Central memory CD4-positive, alpha-beta T cell (primary cell): ENCODE measurements at regions not wholly inside any gene's neighbourhood (a gene's known extent, or its start where the extent isn't known, plus 50 kb on each side); places are given as distances from the start of the nearest gene placed in this dataset.

Experiments used
- DNase-seq: peaks from one replicate; pipeline ENCODE4 v3.0.0; 2022

DNA sequence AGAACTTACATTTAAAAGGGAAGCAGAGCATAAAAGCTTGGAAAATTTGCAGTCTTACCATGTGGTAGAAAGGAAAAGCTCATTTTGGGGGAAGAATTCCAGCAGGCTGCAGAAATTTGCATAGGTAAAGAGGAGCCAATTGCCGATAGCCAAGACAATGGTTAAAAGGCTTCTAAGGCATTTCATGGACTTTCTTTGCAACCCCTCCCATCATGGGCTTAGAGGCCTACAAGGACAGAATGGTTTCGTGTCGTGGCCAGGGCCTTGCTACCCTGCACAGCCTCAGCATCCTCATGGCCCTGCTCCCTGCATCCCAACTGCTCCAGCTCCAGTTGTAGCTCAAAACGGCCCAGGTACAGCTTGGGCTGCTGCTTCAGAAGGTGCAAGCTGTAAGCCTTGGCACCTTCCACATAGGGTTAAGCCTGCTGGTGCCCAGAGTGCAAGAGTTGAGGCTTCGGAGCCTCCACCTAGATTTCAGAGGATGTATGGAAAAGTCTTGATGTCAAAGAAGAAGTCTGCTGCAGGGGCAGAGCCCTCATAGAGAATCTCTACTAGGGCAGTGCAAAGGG lies 420.3 kb downstream of the PCDH17 start:
- no peak for DNase-seq

DNA sequence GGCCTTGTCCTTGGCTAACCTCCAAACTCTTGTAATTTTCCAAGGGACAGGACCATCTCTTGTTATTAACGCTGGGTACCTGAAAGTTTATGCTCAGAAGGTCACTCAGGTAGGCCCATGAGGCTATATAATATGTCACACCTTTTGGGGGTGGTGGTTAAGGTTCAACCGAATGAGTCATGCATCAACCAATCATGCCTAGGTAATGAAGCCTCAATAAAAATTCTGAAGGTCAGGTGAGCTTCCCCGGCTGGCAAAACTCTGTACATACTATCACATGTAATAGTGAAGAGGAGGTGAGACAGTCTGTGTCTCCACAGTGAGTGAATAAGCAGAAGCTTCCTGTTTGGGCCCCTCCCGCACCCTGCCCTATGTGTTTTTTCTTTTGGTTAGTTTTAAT lies 424.9 kb downstream of the PCDH17 start:
- DNase-seq = no peak

DNA sequence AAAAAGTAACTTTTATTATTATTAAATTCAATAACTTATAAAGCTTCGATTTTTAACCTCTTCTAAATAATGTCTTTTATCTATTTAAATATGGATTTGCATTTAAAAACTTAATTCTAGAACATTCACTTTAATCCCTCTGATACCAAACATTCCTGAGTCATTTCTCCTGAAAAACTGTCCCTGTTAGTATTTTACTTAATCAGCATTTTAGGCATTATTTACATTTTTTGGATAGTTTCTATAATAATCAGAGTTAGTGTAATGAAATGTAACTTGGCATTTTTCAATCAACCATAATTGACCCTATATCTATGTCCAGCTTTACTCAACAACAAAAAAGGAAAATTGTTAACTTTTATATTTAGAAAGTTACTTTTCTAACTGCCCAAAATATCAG lies 428.1 kb downstream of the PCDH17 start:
- no peak for DNase-seq

DNA sequence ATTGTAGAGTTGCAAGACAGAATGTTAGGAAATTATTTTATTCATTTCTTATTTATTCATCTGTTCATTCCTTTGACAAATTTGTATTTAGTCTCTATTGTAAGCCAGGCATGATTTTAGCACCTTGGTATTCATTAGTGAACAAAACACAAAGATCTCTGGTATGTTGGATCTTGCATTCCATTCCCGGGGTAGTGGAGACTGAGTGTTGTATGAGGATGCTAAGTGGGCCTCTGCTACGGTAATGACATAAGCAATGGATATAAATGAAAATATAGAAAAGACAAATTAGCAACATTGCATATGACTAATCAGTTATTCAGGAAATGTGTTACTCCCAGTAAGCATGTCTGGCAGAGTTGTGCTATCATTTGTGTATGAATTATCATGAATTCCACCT lies 449.3 kb downstream of the PCDH17 start:
- DNase-seq = no peak

DNA sequence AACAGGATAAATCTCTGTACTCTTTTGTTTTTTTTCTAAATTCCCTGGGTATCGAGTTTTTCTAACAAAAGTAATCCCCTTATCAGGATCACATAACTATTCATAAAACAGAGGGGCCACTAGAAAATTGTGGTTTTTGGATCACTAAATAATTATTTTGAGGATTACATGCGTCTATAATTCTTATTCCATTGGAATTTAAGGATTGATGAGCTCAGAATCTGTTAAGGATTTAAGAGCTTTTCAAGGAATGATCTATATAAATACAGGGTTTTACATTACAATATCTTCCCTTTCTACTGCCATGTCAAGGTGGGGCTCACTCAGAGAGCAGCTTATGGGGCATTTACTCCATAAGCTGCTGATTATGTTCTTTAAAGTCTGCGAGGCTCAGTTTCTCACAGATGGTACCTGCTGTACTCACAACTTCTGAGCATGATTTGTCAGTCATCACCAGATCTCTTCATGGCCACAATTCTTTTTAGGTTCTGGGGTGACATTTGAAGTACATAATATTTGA lies 449.8 kb downstream of the PCDH17 start:
- DNase-seq = no peak

DNA sequence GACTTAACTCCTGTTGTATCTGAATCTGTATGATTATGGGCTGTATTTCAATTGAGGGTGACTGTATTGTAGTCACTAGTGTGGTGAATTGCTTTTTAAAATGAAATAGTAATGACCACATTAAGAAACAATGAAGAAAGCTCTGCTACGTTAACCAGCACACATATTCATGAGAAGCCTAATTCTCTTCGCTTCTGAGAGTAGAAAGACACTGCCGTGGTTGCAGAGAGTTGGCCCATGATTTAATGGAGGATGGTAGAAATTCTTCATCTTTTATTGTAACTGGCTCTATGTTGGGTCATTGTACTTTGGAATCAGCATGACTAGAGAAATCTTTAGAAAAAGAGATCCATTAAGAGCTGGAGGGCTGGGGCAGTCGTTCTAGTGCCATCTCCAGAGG lies 451.5 kb downstream of the PCDH17 start:
- no peak for DNase-seq

DNA sequence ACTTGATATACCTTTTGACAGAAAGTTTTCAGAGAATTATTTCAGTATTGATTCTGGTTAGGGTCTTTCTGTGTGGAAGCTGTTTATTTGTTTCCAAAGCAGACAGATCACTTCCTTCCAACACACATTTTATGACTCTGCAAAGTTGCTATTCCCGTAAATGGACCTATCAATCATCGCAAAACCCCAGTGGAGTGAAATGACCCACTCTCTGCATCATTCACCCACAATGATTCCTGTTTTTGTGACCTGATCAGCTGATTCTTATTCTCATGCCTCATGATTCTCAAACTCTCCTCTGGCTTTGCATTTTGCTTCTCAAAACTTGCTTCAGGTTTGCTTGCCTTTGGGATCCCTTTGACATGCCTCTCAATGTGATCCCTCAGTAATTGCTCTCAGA lies 453.7 kb downstream of the PCDH17 start:
- no peak for DNase-seq

DNA sequence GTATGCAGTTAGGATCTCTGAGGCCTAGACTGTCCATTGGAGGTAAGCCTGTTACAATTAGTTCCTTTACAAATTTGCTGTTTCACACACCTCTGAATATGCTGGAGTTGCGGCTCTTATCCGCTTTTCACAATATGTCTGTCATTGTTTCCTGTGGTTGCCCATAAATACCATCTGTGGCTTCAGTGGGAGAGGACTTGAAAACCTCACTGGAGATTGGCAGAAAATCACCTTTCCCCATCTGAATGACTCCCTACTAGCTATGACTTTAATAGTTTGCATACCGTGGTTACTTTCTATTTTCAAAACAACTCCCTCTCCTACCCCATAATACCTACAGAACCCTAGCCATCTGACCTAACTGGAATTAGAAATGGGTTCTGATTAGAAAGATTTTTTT lies 454.3 kb downstream of the PCDH17 start:
- no peak for DNase-seq

DNA sequence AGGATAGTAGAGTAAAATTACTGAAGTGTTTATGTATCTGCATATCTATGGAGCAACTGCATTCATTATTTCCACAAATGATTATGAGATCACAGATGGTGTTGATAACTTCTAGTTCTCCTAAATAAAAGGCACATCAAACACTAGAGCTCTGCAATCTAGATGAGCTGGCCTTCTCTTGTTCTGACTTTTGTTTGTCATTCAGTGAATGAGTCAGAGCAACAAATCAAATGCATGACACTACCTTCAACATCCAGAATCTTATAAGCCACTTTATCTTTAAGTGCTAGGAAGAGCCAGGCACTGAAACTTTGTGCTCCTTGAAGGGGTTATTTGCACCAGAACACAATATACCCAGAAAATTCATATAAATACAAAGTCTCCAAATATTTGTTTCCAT lies 456.0 kb downstream of the PCDH17 start:
- no peak for DNase-seq

DNA sequence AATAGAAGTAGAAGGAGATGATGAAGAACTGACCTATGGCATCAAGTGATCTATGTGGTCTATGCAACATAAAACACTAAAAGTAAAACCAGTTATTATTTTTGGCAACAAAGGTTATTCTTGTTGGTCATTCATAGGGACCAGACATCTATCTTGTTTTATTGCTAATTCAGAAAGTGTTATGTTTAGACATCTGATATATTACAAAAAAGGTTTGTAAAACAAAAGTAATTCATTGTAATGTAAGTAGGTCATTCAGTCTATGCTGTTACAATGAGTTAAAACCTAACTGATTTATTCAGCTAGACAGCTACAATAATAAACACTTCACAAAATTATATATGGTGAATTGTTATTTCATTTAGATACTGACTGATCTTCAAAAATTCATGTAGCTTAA lies 461.9 kb downstream of the PCDH17 start:
- DNase-seq = no peak

DNA sequence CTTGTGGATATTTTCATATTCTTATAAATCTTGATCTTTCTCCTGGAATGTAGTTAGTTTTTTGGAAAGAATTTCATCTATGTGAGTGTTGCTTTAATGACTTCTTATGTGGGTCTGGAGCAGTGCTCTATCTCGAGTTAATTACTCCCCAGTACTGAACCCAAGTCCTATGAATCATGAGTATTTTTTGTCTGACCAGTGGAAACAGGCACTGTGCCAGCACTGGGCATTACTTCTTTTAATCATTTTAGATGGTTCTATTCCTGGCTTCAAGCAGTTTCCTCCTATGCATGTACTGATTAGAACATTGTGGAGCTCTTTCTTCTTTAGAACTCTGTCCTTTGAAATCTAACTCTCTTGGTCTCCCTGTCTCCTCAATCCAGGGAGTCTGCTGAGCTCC lies 466.3 kb downstream of the PCDH17 start:
- no peak for DNase-seq

DNA sequence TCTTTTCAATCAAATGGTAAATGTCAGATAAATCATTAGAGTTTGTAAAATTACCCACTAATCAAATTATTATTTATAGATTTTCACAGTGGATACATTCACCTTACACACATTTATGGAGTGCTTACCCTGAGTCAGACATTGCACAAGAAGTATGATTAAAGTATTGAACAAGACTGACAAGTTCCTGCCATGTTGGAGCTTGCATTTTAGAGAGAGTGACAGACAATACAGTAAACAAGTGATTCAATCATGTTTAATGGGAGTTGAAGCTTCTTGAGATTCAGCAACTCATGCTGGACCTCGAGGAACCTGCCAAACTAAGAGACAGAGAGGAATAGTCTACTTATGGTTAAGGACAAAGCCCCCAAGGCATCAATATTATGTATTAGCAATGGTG lies 487.8 kb downstream of the PCDH17 start:
- no peak for DNase-seq

DNA sequence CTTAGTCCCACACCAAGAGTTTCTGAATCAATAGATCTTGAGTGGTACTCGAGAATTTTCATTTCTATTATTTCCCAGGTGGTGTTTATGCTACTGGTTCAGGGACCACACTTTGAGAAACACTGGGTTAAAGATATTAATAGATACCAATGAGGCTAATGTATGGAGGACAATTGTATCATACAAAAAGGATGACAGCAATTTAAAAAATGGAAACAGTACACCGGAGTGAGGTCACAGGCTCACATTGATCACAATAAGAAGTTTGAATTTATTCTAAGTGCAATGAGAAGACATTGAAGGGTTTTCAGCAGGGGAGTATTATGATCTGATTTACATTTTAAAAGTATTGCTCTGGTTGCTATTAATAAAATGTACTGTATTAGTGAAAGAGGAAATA lies 488.3 kb downstream of the PCDH17 start:
- no peak for DNase-seq

DNA sequence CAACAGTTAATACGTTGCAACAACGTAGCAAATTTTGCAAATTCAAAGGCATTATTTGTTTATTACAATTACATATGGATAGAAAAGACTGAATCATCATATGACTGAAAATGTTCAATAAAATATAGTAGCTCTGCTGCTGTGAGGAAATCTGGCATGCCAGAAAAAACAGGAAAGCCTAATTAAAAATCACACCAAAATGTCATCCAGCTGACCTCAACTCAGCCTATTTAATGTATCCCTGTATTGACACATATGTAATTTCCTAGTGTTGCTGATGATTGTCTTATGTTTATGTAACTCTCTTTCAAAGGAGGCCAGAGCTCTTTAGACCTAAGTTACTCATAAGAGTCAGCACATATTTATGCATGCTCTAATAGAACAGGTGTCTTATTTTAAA lies 495.0 kb downstream of the PCDH17 start:
- no peak for DNase-seq

DNA sequence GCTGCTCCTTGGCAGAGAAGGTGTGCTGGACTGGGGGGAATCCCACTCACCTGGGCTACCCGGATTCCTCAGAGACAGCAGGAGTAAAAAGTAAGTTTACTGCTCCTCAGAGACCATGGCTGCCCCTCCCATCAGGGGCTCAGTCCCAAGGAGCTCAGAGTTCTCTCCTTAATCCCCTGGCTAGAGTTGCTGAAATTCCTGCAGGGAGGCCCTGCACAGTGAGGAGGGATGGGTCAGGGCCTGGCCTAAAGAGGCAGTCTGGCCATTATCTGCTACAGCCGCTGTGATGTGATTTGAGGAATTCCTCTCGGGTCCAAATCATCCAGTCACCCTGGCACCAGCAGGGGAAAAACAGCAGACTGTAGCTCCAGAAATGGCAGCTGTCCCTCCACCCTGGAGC lies 502.5 kb downstream of the PCDH17 start:
- no peak for DNase-seq

DNA sequence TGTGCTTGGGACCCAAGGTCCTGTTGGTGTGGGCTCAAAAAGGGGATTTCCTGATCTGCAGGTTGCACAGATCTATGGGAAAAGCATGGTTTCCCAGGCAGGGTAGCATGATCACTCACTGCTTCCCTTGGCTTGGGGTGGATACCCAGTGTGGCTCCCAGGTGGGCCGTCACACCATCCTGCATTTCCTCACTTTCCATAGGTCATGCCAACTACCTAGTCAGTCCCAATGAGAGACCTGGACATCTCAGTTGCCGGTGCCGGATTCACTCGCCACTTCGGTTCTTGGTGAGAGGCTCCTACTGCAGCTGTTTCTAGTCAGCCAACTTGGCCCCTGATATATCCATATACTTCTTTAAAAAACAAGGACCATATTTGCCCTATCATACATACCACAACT lies 503.0 kb downstream of the PCDH17 start:
- no peak for DNase-seq

DNA sequence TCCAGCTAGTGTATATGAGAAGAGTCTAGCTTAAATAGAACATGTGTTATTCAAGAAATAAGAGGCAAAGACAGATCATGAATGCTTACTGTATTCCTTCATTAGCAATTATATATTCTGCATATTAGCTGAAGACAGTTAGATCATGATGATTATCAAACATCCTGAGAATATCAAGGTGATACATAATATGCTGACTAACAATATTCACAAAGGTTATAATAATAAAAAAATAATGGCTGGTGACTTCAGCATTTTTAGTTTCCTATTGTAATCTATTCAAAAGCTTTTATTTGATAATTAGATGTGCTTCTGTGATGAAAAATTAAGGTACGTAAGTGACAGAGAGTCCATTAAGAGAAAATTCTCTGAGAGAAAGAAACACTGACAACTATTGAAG lies 511.4 kb downstream of the PCDH17 start:
- no peak for DNase-seq

DNA sequence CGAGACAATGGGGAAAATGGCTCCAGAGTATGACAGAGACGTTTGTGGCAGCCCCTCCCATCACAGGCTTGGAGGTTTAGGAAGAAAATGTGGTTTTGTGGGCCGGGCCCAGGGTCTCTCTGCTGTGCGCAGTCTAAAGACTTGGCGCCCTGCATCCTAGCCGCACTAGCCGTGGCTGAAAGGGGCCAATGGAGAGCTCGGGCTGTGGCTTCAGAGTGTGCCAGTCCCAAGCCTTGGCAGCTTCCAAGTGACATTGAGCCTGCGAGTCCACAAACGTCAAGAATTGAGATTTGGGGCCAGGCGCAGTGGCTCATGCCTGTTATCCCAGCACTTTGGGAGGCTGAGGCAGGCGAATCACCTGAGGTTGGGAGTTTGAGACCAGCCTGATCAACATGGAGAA lies 513.1 kb downstream of the PCDH17 start:
- DNase-seq = no peak

DNA sequence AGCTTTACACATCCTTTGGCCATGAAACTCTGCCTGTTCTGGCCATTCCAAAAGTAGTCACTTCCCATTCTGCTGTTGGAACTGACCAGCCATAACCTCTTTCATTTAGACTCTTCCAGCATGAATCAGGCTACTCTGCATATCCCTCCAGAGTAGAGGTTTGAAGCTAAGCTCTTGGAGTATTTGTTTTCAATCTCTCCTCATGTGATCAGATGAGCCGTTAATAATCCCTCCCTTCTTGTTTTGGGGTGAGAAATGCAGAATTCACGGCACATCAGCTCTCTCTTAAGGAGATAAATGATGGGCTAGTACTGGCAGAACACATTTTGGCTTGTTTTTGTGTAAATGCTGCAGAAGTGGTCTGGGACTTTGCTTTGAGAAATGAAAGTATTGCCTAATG lies 519.9 kb downstream of the PCDH17 start:
- no peak for DNase-seq

DNA sequence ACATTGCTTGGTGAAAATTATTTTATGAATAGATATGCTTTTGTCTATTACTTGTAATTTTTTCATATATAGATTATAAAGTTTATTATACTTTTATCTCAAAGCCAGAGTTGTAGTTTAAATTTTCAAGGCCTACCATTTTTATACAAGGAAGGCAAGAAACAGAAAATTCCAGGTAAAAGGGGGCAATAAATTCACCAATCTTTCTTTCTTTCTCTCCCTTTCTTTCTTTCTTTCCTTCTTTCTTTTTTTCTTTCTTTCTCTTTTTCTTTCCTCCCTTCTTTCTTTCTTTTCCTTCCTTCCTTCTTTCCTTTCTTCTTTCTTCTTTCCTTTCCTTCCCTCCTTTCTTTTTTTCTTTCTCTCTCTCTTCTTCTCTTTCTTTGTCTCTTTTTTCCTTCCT lies 529.4 kb downstream of the PCDH17 start:
- no peak for DNase-seq

DNA sequence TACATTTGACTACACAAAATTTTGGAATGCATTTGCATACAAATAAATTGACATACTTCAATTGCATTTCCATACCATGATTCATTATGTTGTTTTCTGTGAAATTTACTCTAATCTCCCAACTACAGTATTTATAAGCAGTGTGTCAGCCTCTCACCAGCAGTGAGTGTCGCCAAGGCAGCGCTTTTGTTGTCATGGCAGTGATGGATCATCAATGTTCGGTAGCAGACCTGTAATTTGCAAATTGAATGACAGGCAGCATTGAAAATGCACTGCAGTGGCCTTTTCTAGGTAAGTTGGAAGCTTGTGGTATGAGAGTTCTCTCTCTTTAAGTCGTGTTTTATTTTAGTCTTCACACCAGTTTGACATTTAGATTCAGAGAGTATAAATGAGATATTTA lies 534.1 kb downstream of the PCDH17 start:
- no peak for DNase-seq

DNA sequence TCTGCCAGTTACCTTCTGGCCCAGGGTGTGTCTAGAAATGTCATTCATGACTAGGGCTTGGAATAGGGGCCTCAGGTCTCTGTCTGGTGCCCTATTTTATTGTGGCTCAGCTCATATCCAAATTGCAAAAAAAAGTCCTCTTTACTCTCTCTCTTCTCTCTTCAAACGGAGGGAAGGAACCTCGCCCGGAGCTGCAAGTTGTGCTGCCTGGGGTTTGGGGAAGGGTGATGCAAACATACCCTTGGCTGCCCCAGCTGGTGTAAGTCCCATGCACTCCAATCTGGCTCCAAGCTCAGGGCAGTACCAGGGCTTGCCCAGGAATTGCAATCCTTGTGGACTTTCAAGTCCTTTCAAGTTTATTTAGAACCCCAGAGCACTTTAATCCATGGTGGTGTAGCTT lies 549.6 kb downstream of the PCDH17 start:
- DNase-seq = no peak

DNA sequence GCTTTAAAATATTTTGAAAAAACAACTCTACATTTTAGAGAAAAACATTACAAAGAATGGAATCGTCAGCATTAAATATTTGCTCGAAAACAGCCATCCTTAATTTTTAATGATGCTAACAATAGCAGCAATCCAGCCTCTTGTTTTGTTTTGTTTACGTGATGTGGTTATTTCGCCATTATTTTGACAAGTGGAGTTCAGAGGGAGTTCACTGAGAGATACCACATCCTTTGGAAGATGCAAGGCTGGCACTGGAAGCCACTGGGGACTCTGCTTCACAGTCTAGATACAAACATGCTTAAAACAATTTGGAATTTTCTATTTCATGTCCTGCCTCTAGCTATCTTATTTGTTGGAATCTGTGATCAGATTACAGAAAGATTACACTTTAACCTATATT lies 556.3 kb downstream of the PCDH17 start:
- DNase-seq = no peak

DNA sequence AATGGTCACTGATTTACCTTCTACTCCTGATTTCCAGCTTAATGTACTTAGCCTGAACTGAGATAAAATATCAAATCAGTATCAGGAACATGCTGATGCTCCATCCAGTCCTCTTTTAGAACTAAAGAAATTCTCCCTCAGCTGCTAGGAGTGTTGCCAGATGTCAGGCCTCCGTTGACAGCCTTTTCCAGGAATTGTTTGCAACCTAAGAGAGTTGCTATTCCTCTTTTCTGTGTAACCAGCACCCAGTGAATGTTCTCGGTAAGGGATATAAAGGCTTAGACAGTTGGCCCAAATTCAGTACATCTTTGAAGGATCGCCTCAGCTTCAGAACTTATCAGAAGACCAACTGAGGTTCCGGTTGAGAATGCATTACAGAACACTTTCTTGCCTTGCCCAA lies 559.0 kb downstream of the PCDH17 start:
- no peak for DNase-seq

DNA sequence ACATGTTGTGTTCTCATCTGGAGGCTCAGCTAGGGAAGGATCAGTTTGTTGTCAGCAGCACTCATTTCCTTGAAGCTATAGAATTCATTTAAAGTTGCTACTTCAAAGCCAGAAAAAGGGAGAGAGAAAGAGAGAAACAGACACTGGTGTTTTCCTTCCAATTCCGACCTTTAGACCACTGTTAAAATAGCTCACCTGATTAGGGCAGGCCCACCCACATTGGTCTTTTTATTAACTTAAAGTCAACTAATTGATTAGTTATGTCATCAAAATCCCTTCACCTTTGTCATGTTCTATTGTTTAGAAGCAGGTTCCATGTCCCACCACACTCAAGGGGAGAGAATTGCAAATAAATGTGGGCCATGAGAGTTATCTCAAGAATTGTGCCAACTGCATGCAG lies 560.2 kb downstream of the PCDH17 start:
- DNase-seq = no peak

DNA sequence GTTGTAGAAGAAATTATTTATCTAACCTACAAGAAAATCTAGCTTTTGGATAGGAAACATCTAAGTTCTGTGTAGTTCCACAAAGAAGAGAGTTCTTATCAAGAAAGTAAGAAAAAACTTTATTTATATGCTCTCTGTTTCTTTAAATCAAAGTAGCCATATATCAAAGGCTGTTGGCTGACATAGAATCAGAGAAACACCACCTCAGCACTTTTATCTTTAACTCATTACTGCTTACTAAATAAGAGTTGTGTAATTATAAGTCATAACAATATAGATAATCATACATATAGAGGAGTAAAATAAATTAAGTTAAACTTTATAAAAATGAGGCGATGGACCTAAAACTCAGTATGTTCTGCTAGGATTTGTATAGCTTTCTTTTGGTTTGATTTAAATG lies 570.6 kb downstream of the PCDH17 start:
- no peak for DNase-seq
